CD1c-positive myeloid dendritic cell (primary cell): ENCODE measurements at regions not wholly inside any gene's neighbourhood (a gene's known extent, or its start where the extent isn't known, plus 50 kb on each side); places are given as distances from the start of the nearest gene placed in this dataset.
A peak's percentile ranks its signal among the peaks of the same experiment; 100 is the strongest.
"Not testable (repeated sequence)": the region's sequence is repeated elsewhere in the genome, so short reads cannot be mapped to it uniquely, and the experiment has no call there.

Source experiments
- DNase-seq: peaks from one replicate; pipeline ENCODE4 v3.0.0-alpha.2; 2016; ENCODE audit errors: extremely low spot score

DNA sequence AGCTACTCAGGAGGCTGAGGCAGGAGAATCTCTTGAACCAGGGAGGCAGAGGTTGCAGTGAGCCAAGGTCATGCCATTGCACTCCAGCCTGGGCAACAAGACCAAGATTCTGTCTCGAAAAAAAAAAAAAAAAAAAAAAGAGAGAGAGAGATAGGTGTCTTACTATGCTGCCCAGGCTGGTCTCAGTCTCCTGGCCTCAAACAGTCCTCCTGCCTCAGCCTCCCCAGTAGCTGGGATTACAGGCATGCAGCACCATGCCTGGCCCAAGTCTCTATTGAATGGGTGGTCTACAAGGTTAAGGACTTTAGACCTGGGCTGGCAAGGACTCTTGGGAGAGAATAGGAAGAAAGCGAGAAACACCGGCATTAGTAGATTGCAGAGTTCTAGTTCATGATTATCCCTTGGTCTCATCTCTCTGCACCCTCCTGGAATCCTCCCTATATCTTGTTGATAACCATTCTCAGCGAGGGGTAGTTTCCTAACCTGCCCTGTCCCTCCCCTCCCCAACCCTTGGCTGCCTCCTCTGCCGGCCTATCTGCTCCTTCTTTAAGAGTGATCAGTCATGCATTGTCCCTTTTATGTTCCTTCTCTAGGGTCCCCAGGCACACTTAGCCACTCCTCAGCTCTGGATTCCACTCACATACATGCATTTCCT lies 128.1 kb upstream of the MAP1LC3B2 start:
- no peak for DNase-seq

DNA sequence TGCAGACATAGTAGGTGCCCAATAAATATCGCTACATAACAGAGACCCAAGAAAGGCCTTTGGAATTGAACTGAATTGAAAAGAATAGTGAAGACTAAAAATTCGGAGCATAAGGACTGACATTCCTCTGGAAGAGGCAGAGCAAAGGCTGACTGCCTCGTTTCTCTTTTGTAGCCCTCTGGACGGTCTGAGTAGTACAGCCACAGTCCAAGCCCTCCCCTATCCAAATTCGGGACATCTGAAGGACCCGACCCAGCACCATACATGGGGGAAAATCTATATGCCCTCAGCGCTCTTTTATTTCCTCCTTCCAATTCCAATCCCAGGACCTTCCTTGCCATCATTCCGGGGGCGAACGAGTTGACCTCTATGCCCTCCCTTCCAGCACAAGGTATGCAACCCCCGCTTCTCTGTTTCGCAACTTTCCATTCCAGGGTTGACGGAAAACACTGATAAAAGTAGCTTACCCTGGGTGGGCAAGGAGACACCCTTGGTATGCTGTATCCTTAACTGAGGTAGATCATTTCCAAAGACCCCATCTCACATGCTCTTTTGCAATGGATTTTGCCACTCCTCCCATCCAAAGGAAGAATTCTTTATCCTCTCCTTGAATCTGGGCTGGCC lies 127.4 kb upstream of the MAP1LC3B2 start:
- no peak for DNase-seq

DNA sequence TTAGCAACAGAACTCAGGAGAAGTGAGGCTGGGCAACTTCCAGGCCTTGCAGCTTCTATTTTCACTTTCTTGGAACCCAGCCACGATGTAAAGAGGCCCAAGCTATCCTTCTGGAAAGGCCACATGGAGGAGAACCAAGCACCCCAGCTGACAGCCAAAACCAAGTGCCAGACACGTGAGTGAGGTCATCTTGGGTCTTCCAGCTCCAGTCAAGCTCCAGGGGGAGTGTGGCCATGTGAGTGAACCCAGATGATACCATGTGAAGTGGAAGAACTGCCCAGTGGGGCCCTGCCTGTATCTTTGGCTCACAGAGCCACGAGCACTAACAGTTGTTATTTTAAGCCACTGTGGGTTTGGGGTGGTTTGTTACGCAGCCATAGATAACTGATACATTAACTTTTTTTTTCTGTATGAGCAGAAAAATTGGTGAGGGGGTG lies 126.8 kb upstream of the MAP1LC3B2 start:
- DNase-seq, result no peak

DNA sequence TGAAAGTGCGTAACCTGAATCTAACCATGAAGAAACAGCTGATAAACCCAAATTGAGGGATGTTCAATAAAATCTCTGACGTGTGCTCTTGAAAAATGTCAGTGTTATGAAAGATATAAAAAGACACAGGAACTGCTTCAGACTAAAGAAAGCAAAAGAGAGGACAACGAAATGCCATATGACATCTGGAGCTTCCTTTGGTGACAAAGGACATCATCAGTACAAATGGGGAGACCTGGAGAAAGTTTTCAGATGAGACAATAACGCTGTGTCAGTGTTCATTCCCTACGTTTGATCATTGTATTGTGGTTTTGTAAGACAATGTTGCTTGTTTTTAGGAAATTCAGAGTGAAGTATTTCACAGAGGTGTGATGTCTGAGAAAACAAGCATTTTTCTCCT lies 125.9 kb upstream of the MAP1LC3B2 start:
- DNase-seq, result no peak

DNA sequence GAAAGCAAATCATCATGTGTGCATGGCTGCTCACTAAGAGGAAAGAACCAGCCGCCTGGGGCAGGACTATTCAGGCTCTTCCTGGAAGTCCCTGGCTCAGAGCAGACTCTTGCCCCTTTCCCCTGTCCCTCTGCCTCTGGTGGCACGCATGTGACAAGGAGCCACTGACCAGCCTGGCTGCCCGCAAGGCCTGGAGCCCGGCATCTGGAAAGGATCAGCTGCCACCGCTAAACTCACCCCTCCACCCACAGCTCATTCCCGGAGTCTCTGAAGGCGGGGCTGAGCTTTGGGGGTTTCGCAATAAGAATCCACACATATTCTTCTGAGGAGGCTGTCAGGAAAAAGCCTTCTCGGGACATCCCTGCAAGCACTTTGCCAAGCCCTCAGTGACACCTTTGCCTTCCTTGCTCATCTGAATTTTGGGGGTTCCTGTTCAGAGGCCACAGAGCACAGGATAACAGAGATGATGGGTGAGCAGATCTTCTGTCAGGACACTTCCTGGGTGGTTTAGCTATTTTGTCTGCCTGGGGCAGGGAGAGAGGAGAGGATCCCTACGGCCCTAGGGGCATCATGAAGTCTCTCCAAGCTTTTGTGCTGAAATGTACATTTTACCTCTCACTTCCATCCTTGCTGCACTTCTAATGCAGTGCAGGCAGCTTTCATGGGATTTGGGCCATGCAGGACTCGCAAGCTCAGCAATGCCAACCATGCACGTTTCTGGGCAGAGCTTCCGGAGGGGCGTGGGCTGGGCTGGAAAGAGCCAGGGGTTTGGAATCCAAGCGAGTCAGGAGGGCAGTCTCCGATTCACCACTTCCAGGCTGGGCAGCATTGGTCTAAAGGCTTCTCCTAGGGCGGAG lies 124.8 kb upstream of the MAP1LC3B2 start:
- DNase-seq, result peak; percentile 47

DNA sequence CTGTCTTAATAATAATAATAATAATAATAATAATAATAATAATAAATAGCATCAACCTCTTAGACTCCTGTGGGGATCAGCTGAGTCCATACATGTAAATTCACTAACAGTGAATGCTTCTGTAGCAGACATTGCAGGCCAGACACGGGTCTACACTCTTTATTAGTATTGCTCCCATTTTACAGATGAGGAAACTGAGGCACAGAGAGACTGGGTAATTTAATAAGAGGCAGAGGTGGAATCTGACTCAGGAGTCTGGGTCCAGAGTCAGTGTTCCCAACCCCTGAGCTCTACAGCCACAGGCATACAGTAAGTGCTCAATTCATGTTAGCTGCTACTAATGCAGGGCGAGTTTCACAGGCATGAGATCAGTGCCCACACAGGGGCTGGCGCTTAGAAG lies 123.2 kb upstream of the MAP1LC3B2 start:
- DNase-seq, result no peak

DNA sequence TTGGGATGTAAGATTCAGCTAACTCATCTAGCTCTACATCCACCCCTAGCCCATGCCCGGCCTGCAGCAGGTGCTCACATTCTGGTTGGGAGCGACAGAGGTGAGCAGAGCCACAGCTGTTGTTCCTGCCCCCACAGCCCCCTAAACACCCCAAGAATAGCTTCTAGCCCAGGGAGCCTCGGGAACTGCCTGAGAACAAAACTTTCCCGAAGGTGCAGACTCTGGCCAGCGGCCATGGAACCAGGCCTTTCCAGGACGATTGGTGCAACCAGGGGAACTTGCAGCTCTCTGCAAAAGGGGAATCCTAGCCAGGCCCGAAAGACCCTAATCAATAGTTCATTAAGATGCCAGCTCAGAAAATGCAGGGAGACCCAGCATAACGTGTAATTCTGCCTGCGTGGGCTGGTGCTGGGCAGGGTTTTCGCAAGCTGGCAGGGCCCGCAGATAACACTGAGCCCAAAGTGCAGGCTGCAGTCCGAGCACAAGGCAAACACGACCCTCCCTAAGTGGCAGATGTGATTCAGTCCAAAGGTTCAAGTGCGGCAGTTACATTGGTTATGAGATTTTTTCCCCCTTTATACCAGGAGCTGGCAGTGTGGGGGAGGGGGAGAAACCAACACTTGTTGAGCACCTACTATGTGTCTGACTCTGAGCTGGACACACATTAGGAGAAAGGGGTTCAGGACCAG lies 122.5 kb upstream of the MAP1LC3B2 start:
- DNase-seq, result no peak

DNA sequence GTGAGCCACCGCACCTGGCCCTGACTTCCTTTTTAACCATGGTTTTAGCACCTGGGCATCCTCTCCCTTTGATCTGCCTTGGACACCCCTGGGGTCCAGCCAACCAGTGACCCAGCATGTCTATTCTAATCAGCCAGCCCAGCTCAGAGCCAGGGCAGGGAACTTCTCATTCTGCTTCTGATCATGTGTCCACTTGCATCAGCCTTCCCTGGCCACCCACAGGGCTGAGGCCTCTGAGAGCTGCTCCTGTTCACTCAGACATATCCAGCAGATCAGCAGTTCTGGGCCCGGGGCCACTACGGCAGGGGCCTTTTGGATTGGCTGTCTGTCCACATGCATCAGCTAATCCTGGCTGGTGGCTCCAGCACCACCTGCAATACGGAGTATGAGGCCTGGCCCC lies 117.9 kb upstream of the MAP1LC3B2 start:
- peak; percentile 75 for DNase-seq

DNA sequence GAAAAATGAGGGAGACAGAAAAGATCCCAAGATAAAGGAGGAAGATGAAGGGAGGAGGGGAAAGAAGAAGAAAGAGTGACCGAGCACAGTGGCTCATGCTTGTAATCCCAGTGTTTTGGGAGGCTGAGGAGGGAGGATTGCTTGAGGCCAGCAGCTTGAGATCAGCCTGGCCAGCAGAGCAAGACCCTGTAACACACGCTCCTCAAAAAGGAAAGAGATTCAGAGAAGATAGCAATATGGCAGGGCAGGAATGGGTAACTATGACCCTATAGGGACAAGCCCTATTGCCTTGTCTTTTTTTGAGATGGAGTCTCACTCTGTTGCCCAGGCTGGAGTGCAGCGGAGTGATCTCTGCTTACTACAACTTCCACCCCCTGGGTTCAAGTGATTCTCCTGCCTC lies 116.9 kb upstream of the MAP1LC3B2 start:
- no peak for DNase-seq

DNA sequence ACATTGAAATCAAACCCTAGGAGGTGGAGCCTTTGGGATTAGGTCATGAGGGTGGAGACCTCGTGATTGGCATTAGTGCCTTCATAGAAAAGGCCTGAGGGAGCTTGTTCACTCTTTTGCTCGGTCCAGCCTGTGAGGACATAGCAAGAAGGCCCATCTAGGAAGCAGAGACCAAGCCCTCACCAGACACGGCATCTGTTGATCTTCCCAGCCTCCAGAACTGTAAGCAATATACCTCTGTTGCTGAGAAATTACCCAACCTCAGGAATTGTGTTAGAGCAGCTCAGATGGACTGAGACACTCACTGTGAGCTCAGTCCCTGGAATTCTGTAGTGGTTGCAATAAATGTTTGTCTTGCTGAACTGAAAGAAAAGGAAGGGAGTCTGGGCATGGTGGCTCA lies 116.2 kb upstream of the MAP1LC3B2 start:
- DNase-seq, result no peak

DNA sequence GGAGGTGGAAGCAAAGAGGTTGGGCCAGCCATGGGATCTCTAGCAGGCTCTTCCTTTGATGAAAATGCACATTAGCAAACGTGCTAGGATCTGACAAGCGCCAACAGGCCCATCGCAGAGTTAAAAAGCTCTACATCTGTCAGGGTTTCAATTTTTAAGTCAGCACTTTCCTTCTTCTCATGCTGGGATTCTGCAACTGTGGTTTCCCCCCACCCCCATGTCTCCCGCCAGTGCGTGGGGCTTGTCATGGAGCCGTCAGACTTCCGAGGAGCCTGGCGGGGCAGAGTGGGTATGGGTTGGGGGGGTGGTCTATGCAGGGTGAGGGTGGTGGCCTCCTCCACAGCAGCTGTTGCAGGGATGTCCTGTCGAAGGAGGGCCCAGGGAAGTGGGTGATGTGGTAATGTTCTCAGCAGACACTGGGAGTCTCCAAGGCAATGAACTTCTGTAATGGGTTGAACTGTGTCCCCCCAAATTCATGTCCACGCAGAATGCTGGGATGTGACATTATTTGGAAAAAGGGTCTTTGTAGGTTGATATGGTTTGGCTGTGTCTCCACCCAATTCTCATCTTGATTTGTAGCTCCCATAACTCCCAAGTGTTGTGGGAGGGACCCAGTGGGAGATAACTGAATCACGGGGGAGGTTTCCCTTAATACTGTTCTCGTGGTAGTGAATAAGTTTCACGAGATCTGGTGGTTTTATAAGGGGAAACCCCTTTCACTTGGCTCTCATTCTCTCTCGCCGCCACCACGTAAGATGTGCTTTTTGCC lies 115.2 kb upstream of the MAP1LC3B2 start:
- DNase-seq, result peak; percentile 86

DNA sequence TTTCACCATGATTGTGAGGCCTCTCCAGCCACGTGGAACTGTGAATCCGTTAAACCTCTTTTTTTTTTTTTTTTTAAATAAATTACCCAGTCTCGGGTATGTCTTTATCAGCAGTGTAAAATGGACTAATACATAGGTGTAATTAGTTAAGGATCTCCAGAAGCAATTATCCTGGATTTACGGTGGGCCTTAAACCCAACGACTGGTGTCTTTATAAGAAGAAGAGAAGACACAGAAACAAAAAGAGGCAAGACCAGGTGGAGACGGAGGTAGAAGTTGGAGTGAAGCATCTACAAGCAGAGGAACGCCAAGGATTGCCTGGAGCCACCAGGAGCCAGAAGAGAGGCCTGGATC lies 114.6 kb upstream of the MAP1LC3B2 start:
- no peak for DNase-seq

DNA sequence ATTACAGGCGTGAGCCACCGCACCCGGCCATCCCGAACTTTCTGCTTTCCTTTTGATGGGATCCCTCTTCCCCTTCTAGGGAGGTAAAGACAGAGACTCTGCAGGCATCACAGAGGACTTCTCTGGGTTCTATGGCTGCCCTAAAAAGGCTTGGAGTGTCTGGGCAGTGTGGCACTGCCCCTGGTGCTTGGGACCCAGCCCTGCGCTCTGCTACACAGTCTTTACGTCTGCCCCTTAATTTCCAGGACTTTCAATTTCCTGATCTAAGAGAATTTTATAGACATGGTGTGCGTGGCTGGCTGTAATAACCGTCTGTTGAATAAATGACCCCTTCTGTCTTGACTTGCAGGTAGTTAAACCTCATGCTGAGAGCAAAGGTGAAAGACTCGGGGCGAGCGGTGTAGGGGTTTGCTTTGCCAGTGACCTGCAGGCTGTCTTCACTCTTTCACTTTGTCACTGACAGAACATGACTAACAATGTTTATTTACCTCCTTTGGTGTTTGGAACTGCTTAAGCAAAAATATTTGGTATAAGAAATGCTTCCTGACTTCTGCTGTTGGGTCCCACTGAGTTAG lies 110.9 kb upstream of the MAP1LC3B2 start:
- DNase-seq, result no peak

DNA sequence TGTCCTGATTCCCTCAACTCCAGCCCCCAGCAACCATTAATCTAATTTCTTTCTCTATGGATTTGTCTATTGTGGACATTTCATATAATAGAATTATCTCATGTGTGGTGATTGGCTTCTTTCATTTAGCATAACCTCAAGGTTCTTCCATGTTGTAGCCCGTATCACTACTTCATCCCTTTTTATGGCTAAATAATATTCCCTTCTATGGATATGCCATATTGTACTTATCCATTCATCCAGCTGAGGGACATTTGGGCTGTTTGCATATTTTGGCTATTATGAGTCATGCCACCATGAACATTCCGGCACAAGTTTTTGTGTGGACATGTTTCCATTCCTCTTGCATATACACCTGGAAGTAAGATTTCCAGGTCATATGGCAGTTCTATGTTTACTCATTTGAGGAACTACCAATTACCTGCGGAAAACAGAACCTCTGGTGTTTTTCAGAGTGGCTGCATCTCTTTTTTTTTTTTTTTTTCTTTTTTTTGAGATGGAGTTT lies 108.7 kb upstream of the MAP1LC3B2 start:
- no peak for DNase-seq

DNA sequence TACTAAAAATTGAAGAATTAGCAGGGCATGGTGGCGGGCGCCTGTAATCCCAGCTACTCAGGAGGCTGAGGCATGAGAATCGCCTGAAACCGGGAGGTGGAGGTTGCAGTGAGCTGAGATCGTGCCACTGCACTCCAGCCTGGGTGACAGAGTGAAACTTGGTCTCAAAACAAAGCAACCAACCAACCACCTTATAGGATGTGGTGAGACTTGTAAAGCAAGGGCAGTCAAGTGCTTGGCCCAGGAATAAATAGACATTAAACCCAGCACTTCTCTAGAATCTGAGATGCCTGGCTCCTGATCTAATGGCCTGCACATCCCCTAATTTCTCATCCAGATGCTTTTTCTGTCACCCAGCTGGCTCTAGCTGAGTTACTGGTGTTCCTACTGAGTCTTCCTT lies 106.2 kb upstream of the MAP1LC3B2 start:
- not testable (repeated sequence) for DNase-seq

DNA sequence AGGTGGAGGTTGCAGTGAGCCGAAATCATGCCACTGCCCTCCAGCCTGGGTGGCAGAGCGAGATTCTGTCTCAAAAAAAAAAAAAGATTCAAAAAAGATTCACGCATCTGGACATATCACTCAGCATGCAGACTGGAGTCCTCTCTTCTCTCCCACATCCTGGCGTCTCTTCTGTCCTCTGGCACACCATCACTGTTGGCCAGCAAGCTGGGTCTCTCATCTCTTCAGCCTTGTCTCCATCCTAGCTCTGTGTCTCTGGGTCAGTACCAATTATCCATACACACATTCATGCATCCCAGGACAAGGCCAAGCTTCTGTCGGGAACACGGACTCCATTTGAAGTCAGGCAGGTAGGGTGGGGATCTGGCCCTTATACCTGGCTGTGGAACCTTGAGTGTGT lies 105.5 kb upstream of the MAP1LC3B2 start:
- no peak for DNase-seq

DNA sequence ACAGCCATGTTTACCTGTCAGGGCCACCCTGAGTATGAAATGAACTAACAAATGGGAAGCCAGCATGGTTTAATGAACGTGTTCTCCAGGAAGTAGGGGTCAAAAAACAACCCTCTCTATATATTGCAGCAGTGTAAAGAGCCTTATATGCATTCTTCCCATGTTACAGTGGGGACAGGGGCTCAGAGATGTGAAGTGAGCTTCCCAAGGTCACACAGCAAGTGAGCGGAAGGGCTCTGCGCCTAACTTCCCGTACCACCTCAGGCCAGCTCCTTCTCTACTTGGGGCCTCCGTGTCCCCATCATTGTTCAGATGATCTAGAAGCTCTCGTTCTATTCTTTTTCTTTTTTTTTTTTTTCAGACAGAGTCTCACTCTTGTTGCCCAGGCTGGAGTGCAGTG lies 105.1 kb upstream of the MAP1LC3B2 start:
- no peak for DNase-seq

DNA sequence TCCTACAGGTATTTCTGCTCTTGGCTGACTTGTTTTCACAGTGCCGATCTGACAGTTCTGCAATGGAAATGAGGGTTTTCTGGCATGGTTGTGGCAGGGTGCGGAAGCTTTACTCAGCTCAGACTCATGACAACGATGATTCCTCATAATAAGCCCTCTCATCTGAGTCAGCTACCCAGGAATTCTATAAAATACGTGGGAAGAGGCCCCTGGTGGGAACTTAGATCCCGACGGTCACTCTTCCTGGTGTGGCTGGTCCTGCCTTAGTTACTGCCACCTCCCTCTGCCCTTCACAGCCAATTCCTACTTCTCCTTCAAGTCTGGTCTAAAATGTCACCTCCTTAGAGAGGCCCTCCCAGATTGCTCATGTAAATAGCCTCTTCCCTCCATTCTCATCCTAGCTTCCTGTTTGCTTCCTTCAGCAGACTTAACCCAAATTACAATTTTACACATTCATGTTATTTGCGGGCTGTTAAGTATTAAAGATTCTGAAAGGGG lies 104.2 kb upstream of the MAP1LC3B2 start:
- peak; percentile 61 for DNase-seq

DNA sequence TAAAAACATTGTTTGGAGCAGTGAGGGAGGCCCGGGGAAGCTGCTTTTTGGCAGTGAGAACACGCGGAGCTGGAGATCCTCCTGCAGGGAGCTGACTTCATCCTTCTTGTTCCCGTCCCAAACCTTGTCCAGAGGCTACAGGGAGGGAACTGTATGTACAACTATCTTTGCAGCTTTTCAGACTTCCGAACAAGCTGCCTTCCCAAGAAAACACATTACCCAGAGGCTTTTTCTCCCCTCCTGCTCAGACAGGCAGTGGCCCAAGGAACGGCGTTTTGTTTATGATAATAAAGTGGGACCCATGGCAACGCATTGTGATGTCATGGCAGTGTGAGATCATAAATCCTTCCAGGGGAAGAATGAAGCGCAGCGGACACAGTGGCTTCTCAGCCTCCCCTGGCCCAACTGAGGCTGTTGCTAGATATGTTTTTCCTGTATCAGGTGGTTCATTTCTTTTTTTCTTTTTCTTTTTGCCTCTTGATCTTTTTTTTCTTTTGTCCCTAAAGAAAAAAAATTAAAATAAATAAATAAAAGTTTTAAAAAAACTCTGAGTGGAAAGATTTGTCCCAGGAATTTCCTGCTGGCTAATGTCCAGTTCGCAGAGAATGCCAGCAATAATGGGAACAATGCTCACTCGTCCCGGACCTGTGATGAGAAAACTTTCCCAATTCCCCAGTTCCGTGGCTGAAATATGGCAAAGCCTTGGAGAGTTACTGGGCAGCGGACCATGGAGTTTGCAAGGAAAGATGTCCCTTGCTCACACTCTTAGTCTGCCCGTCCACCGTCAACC lies 103.4 kb upstream of the MAP1LC3B2 start:
- DNase-seq, result peak; percentile 83
